ENCODE measurements at regions not wholly inside any gene's neighbourhood (a gene's known extent, or its start where the extent isn't known, plus 50 kb on each side); places are given as distances from the start of the nearest gene placed in this dataset.

DNA sequence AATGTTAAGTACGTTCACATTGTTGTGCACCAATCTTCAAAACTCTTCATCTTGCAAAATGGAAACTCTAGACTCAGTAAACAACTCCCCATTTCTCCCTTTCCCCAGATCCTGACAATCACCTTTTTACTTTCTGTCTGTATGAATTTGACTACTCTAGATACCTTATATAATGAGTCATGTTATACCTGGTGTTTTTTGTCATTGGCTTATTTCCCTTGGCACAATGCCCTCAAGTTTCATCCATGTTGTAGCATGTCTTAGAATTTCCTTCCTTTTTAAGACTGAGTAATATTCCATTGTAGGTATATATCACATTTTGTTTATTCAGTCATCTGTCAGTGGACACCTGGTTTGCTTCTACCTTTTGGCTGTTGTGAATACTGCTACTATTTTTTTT, 399.5 kb downstream of the LMO4 start:
- no peak for TF ChIP-seq POLR2A (IDR thresholded peaks at IDR 0.05)
- TF ChIP-seq, protein P1, sequence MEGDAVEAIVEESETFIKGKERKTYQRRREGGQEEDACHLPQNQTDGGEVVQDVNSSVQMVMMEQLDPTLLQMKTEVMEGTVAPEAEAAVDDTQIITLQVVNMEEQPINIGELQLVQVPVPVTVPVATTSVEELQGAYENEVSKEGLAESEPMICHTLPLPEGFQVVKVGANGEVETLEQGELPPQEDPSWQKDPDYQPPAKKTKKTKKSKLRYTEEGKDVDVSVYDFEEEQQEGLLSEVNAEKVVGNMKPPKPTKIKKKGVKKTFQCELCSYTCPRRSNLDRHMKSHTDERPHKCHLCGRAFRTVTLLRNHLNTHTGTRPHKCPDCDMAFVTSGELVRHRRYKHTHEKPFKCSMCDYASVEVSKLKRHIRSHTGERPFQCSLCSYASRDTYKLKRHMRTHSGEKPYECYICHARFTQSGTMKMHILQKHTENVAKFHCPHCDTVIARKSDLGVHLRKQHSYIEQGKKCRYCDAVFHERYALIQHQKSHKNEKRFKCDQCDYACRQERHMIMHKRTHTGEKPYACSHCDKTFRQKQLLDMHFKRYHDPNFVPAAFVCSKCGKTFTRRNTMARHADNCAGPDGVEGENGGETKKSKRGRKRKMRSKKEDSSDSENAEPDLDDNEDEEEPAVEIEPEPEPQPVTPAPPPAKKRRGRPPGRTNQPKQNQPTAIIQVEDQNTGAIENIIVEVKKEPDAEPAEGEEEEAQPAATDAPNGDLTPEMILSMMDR (IDR thresholded peaks at IDR 0.05), result no peak

All from testis (tissue), 2 donors.